Adipose tissue (tissue), 3 donors: ENCODE measurements at regions not wholly inside any gene's neighbourhood (a gene's known extent, or its start where the extent isn't known, plus 50 kb on each side); places are given as distances from the start of the nearest gene placed in this dataset.

Source experiments
- H3K27ac ChIP-seq: one replicate; pipeline ENCODE4 v1.5.1; 2013; ENCODE audit warnings: low read depth, low read length
- WGBS, 3 donors: extraction: QIAGEN DNeasy Blood & Tissue Kit; methylation state at CpG; one replicate each; pipeline ENCODE4 v1.1.7; 2013; 5-methylcytosine and 5-hydroxymethylcytosine counted together
- donor health status: healthy with polysubstance abuse.
- donor health status: Bipolar disorder and iron deficiency.
- donor health status: healthy.

DNA sequence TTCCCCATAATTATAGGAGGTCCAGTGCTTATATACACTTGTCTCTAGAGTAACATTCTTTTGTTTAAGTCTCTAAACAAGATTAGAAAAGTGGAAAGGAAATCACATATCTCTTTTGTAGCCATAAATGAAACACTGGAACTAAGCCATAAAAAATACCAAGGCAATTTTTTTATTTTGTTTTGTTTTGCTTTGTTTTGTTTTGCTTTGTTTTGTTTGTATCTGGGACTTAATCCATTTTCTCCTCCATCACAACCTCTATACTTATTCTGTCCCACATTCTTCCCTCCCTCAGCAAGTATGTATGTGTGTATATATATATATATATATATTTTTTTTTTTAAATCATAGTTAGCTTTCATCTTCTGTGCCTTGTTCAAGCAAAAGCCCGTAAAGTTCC lies 436.6 kb upstream of the MPDZ start:
- no peak overlapping the region for H3K27ac ChIP-seq

DNA sequence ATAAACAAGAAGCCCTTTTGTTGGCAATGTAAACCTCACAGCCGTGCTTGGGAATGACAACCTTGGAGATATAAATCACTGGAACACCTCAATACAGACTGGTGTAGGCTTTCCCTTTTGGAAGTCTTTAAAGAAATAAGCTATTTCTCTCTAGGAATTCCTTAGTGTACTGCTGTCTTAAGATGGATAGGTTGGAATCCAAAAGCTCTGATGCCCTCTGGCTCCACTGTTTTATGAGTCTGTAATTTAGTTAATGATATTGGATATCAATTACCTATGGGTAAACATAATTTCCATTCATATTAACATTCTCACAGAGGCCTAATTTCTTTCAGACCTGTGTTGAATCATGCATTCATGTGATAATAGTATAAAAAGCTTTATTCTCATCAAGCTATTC lies 435.9 kb upstream of the MPDZ start:
- H3K27ac ChIP-seq = no peak overlapping the region
- WGBS, 3 donors = 65 to 87% (median 81%) methylated on average over 1 of the region's 1 CpG

More for the DNA sequence above, 436.6 kb upstream of the MPDZ start:
- WGBS, 3 donors = 67 to 89% (median 74%) methylated on average over 1 of the region's 1 CpG

DNA sequence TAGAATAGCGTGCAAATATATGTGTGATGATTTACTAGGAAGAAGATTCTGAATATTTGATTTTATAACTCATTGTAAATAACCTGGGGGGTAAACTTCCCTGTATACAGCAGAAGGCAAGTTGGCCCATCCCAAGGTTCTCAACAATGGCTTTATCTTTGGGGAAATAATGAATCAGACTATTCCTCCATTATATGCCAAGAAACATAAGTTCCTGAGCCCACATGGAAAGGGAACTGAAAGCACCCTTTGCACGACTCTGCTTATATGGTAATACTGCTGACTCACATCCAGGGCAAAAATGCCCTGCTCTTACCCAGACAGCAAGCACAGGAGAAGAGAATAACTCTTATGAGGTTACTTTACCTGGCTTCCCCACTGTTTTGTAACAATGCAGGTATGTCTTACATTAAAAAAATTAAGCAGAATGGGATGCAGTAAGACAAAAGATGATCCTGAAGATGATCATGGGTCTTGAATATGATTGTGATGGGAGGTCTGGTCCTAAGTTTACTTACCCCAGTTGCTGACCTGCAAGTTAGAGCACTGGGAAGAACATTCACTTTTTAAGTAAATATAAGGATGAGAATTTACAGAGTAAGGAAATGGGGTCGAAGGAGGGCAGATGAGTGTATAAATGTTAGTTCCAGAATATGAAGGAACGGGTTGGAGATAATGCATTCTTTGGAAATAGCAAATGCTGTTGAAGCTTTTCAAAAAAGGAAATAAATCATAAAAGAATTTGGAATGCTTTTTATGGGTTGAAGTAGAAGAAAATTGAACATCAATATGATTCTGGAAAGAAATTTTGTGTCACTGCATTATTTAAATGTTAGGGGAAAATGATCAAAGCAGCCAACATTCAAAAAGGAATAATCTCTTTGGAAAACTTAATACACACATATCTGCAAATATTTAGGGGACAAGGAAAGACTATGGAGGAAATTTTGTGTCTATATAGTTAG lies 428.4 kb upstream of the MPDZ start:
- WGBS, 3 donors = 67 to 79% (median 69%) methylated on average over 4 of the region's 4 CpGs
- H3K27ac ChIP-seq = no peak overlapping the region

DNA sequence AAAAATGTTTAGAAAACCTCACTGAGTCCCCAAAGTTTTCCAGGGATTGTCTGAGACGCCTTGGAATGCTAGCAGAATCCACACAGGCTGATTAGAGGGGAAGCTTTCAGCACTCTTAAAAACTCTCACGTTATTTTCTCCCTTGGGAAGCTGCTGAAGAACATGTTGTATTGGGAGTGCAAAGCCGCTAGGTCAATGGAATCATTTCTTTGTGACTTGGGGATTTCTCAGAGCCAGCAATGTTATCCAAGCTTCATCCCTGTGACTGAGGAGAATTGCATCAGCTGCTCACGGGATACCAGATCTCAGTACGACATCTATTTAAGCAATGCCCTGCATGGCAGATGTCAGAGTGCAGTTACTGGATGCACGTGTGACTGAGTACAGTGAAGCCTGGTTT lies 426.4 kb upstream of the MPDZ start:
- 43 to 51% (median 46%) methylated on average over 6 of the region's 6 CpGs for whole genome bisulfite sequencing, 3 donors
- no peak overlapping the region for H3K27ac ChIP-seq

DNA sequence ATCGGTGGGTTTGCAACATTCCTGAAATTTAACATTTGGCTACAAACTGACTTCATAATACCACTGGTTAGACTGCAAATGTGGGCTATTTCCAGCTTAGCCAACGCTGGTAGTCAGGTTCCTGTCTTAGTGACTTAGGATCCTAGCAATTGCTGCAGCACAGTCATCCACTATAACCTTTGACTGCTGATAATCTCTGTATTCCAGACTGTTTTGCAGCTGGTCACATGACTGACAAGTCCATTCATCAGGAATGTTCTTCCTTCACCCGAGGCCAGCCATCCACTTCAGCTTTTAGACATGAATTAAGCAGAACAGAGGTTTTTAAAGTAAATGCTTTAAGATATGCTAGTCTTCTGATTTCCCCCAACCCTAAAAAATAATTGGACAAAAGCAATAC lies 425.9 kb upstream of the MPDZ start:
- WGBS, 3 donors = 54 to 66% (median 63%) methylated on average over 3 of the region's 3 CpGs
- H3K27ac ChIP-seq = no peak overlapping the region

DNA sequence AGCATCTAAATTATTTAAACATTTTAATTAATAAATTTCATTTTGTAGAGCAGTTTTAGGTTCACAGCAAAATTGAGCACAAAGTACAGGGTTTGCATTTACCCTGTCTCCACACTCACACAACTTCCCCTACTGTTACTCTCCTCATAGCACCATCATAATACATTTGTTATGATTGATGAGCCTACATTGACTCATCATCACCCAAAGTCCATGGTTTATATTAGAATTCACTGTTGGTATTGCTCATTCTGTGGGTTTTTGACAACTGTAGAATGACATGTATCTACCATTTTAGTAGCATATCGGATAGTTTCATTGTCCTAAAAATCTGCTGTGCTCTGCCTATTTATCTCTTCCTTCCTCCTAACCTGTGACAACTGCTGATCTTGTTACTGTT lies 411.1 kb upstream of the MPDZ start:
- 88 to 97% (median 91%) methylated on average over 1 of the region's 1 CpG for WGBS, 3 donors
- H3K27ac ChIP-seq = no peak overlapping the region

DNA sequence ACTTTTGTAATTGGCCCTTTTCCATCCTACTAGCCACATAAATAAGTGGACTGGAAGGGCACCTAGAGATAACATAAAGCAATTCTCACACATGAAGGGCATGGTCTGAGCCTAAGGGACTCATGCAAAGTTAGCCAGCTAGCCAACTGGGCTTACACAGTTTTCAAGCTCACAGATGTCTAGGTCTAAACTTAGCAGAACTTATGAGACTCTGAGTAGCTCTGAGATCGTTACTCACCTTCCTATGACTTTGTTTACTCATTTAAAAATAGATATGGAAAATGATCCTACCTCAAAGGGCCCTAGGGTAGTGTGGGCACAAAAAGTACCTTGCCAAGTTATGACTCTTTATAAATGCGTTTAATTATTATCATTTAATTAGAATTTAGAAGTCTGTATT lies 410.4 kb upstream of the MPDZ start:
- no peak overlapping the region for H3K27ac ChIP-seq
- WGBS, 3 donors = 62 to 79% (median 71%) methylated on average over 2 of the region's 2 CpGs

DNA sequence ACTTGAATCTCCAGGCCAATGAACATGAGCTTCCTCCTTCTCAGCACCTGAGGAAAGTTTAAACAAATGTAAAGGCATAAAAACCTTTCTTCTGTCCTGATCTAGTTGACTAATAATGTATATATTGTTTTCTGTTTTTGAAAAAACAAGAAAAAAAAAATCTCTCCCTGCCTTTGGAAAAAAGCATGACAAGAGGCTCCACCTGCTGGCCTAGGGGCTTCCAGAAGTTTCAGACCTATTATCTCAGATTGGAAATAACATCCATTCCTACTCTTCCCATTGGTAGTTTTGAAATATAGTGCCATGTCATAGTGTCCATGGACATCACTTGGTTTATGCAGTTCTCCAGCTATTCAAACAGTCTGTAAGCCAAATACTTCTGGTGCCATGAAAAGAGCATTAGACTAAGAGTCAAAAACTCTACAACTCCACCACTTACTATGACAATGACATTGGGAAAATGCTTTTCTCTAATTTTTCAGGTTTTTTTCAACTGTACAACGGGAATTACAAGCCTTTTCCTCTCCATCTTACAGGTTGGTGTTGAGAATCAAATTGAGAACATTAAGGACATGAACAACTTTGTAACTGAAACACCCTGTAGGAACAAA lies 409.6 kb upstream of the MPDZ start:
- no peak overlapping the region for H3K27ac ChIP-seq
- WGBS, 3 donors = 45 to 87% (median 70%) methylated on average over 1 of the region's 1 CpG

DNA sequence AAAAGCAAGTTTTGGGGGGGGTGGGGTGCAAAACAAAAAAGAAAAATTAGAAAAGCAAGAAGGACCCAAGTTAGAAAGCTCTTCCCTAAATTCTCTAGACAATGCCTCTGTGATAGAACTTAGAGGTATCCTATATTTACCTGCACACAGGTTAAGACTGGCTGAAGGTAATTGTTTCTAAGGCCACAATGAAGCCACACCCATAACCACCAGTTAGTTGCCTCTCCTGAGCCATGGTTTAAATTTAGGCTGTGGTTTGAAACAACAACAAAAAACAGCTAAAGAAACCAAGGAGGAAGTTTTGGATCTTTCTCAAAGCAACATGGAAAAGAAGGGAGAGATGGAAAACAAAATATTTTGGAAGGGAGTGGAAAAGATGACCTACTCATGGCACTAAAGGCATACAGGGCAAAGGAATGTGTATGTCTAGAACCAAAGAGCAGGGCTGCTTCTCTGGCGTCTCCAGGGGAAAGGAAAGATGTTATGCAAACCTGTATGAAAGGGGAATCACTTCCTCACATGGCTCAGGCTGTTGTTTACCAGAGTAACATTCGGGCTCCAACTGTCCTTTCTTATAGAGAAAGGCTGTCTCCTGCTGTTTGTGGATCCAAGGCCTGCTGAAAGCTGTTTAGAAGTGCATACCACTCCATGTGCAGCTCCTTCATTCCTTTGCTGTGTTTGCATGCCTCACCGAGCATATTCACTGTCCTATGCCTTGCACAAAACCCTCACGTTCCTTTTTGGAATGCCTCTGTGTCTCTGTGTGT lies 408.9 kb upstream of the MPDZ start:
- WGBS, 3 donors = 48 to 66% (median 65%) methylated on average over 4 of the region's 4 CpGs

DNA sequence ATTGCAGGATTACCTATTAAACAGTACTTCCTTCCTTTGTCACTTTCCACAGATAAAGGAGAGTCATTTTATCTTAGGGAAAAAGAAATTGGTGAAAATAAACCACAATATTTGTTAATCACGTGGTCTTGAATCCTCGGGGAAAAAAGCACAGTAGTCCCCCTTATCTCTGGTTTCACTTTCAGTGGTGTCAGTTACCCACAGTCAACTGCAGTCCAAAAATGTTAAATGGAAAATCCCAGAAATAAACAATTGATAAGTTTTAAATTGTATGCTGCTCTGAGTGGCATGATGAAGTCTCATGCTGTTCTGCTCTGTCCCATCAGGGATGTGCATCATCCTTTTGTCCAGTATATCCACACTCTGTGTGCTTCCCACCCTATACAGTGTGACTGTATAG lies 405.2 kb upstream of the MPDZ start:
- 28 to 31% (median 29%) methylated on average over 2 of the region's 2 CpGs for WGBS, 3 donors
- H3K27ac ChIP-seq = no peak overlapping the region

More for the DNA sequence above, 408.9 kb upstream of the MPDZ start:
- no peak overlapping the region for H3K27ac ChIP-seq

DNA sequence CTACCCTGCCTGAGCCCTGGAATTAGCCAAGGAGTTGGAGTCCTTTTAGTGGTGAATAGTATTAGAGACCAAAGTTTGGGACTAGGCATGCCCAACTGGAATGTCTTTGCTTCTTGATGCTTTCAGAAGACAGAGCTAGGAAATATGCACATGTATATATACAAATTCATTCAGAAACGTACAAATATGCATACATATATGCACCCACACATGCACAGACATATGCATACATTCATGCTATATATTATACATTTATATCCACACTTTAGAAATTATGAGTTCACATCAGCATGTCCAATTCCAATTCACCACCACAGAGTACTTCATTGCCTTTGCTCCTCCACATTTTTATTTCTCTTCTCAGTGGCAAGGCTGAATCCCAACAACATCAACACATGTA lies 398.3 kb upstream of the MPDZ start:
- H3K27ac ChIP-seq = no peak overlapping the region
- WGBS, 3 donors = 29 to 68% (median 64%) methylated on average over 1 of the region's 1 CpG

DNA sequence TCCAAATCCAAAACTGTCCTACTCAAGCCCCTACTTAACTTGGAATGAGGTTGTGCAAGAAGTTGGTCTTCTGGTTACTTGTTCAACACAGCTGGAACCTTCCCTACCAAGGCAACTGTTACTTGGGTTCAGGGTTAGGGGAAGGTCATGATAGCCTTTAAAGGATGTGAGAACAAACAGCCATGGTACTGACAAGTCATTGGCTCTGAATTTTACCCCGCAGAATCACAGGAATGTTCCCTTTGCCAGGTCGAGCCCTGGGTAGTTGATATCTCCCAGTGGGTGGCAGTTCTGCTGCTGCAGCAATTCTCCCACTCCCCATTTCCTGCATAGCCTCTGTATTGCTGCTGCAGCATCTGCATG lies 396.1 kb upstream of the MPDZ start:
- WGBS, 3 donors = 17 to 57% (median 40%) methylated on average over 2 of the region's 2 CpGs
- no peak overlapping the region for H3K27ac ChIP-seq

DNA sequence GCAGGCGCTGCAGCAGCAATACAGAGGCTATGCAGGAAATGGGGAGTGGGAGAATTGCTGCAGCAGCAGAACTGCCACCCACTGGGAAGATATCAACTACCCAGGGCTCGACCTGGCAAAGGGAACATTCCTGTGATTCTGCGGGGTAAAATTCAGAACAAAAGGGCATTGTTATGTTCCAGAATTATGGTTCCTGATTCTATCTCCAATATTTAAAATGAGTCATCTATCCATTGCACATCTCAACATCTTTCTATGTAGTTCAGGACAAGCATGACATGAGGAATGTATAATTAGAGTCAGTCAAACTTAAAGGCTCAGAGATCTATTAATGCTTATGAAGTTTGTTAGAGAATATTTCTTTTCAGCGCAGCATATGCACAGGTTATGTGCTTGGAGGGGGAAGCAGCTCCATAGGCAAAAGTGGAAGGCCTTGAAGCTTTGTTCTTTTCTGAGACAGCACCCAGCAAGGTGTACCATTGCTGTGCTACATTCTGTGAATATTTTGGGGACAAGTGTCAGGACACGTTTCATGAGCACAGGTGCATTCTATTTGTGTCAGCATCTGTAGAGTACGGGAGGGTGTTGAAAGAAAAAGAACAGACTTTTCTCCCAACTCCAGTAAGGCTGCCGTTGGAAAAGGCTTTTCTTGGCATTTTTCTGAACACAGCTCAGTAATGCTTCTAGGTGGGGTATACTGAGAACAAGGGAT lies 395.6 kb upstream of the MPDZ start:
- WGBS, 3 donors = 57 to 88% (median 87%) methylated on average over 7 of the region's 7 CpGs
- no peak overlapping the region for H3K27ac ChIP-seq

DNA sequence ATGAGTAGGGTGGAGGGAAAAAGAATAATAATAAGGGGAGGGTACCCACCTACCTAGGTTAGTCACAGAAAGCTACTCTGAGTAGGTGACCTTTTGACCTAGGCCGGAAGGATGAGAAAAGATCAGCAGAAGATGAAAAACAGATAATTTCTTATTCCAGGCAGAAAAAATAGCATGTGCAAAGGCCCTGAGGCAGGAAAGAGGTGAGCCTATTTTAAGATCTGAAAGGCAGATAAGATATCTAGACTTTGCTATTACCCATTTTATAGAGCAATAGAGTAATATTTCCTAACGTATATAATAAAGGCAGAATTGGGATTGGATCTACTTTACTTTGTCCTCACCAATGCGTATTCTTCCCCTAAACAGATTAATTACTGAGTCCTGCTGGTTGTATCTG lies 393.9 kb upstream of the MPDZ start:
- no peak overlapping the region for H3K27ac ChIP-seq
- WGBS, 3 donors = 26 to 82% (median 41%) methylated on average over 3 of the region's 3 CpGs

DNA sequence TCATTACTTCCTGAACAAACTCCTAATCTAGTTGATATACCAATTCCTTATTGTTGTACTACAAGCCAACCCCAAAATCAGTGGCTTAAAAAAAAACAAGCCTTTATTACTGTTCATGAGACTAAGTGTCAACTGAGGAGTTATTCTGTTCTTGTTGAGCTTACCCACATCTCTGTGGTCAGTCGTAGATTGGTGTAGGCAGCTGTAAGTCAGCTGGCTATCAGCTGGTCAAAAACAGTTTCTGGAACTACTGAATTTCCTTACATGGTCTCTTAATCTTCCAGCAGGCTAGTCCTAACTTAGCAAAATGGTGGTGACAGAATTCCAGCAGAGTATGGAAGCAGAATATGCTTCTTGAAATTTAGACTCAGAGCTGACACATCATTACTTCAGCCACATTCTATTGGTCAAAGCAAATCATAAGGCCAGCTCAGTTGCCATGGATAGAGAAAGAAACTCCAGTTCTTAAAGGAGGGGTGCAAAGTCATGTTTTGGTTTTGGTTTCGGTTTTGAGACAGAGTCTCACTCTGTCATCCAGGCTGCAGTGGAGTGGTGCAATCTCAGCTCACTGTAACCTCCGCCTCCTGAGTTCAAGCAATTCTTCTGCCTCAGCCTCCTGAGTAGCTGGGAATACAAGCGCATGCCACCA lies 386.1 kb upstream of the MPDZ start:
- WGBS, 3 donors = 82 to 92% (median 85%) methylated on average over 4 of the region's 4 CpGs

DNA sequence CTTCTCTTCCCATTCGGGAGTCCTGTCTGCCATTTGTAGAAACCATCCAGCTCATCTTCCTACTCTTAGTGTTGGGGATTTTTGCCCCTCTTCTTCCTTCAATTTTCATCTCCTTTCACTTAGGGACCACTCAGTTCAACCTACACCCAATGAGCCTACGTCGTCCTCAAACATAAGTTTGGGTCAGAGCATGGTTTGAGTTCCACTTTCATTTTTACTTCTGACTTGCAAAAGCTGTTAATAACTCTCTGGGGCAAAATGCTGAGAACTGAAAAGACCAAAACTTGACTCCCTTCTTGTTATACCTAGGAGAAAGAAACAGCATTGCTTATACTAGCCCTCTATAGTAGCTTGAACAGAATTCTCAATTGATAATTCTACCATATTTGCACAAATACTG lies 381.5 kb upstream of the MPDZ start:
- no peak overlapping the region for H3K27ac ChIP-seq
- 68 to 90% (median 69%) methylated on average over 3 of the region's 3 CpGs for WGBS, 3 donors

More for the DNA sequence above, 386.1 kb upstream of the MPDZ start:
- H3K27ac ChIP-seq = no peak overlapping the region

DNA sequence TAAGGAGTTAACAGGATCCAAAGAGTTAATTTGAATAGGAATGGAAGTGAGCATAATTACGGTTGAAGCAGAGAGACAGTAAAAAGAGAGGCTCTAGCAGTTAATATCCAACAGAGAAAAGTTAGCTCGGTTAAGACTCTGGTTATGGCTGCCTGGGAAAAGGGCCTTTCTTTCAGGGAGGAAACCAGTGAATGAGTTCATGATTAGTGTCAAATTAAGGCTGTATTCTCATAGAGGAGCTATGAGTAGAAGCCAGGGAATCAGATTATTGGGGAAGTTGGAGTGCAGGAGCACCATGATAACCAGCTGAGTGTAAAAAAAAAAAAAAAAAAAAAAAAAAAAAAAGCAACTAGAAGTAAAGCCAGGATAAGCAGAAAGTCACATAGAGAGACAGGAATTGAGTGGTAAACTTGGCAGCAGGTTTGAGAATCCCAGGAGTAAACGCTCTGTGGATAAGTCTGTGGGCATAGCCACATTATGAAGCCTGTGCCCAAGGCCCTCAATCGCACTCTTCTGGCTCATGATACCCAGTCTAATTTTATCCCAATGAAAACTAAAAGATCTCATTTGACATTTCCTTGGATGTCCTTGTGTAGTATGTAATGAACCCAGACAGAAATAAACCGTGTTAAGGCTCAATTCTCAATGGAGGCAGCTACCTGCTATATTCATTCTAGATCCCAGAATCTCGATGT lies 372.6 kb upstream of the MPDZ start:
- 67 to 81% (median 80%) methylated on average over 6 of the region's 6 CpGs for WGBS, 3 donors
- no peak overlapping the region for H3K27ac ChIP-seq

DNA sequence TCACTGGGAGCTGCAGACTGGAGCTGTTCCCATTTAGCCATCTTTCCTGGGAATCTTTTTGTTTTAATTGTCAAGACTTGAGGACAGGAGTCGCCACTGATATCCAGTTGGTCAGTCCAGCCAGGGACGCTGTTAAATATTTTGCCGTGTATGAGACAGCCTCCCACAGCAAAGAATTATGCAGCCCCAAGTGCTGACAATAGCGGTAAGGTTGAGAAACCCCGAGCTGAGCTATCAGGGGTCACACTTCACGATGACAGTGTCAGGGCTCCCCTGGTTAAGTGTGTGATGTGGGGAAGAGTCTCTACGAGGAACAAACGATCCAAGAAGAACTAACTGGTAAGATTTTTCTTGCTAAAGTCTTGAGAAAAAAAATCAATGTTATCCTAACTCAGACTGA lies 372.0 kb upstream of the MPDZ start:
- WGBS, 3 donors = 79 to 90% (median 88%) methylated on average over 8 of the region's 8 CpGs
- no peak overlapping the region for H3K27ac ChIP-seq
